Endothelial cell of umbilical vein (primary cell): ENCODE measurements at regions not wholly inside any gene's neighbourhood (a gene's known extent, or its start where the extent isn't known, plus 50 kb on each side); places are given as distances from the start of the nearest gene placed in this dataset.

Source experiments
- BruUV-seq: library from RNA; stranded (reverse); fragments of 400-500 nt; replicated peaks from 2 replicates; lab custom pipeline; 2021; lab: Mats Ljungman, UMichigan
- CTCF ChIA-PET: fragments of 300-600, 350-600 bp; sonication (Branson Sonifier 250); formaldehyde crosslinking; loops from one replicate; lab custom pipeline; 2021; ENCODE audit warnings: antibody characterized with exemption, inconsistent platforms; lab: Charles Lee
- POLR2A ChIA-PET: fragments of 300-600, 350-600 bp; sonication (Branson Sonifier 250); formaldehyde crosslinking; loops from one replicate; lab custom pipeline; 2021; ENCODE audit warnings: antibody characterized with exemption, inconsistent platforms; lab: Charles Lee
- DNase-seq: peaks from one replicate; pipeline ENCODE4 v3.0.0-alpha.2; 2011; ENCODE audit warnings: low read depth, low spot score
- FAIRE-seq: peaks from 2 replicates; lab custom pipeline; 2011; peaks lifted over from hg19 to GRCh38; lab: Jason Lieb, UNC
- H2AFZ ChIP-seq: 2 replicates; pipeline ENCODE4 v1.6.0; 2012; ENCODE audit warnings: low read depth, low read length, control low read depth, inconsistent platforms
- H3K27ac ChIP-seq: 2 replicates; pipeline ENCODE4 v1.5.1; 2011; ENCODE audit warnings: low read depth, mild to moderate bottlenecking, control low read depth, low read length, moderate library complexity; ENCODE audit not compliant: insufficient read depth
- H3K27me3 ChIP-seq, 2 experiments: 2 replicates each; pipeline versions ENCODE4 v1.6.0 to v1.6.1; 2011; ENCODE audit warnings: low read length in 2 of 2, mixed read lengths in 1 of 2; ENCODE audit not compliant: control insufficient read depth in 2 of 2, insufficient read depth in 2 of 2
- H3K36me3 ChIP-seq, 2 experiments: 2 replicates in 1 of 2; 3 replicates in 1 of 2; pipeline ENCODE4 v1.5.1; 2011; ENCODE audit warnings: low read length in 2 of 2, mild to moderate bottlenecking in 1 of 2, moderate library complexity in 1 of 2; ENCODE audit not compliant: control insufficient read depth in 2 of 2, insufficient read depth in 2 of 2; ENCODE audit errors: extremely low read depth in 1 of 2
- H3K4me1 ChIP-seq: 3 replicates; pipeline ENCODE4 v1.5.1; 2011; ENCODE audit warnings: mild to moderate bottlenecking, low read length; ENCODE audit not compliant: control insufficient read depth, insufficient read depth; ENCODE audit errors: extremely low read depth
- H3K4me2 ChIP-seq: 2 replicates; pipeline ENCODE4 v1.6.1; 2011; ENCODE audit warnings: low read length, control low read depth, mixed read lengths; ENCODE audit not compliant: insufficient read depth
- H3K4me3 ChIP-seq, 3 experiments: fragments of 200-600 bp in 1 of 3; sonication (generic), shearing (Covaris generic) in 1 of 3; replicated peaks in 1 of 3; 2 replicates each; pipeline ENCODE4 v1.5.1; 2011 to 2016; ENCODE audit warnings: control low read depth in 3 of 3, low read length in 3 of 3, mild to moderate bottlenecking in 2 of 3, inconsistent platforms in 1 of 3, low read depth in 1 of 3, moderate library complexity in 1 of 3; ENCODE audit not compliant: insufficient read depth in 1 of 3
- H3K79me2 ChIP-seq: 2 replicates; pipeline ENCODE4 v1.6.0; 2012; ENCODE audit warnings: low read length, inconsistent platforms; ENCODE audit not compliant: control insufficient read depth, insufficient read depth
- H3K9ac ChIP-seq: replicated peaks from 2 replicates; pipeline ENCODE3; 2011; ENCODE audit warnings: low read length, control low read depth; ENCODE audit not compliant: insufficient read depth; ENCODE audit errors: extremely low read depth
- H3K9me1 ChIP-seq: replicated peaks from 3 replicates; pipeline ENCODE4 v1.6.0; 2011; ENCODE audit warnings: mild to moderate bottlenecking, low read length; ENCODE audit not compliant: control insufficient read depth, insufficient read depth; ENCODE audit errors: extremely low read depth
- H3K9me3 ChIP-seq: replicated peaks from 2 replicates; pipeline ENCODE4 v1.5.1; 2012; ENCODE audit warnings: low read length, inconsistent platforms; ENCODE audit not compliant: control insufficient read depth, insufficient read depth
- H4K20me1 ChIP-seq: replicated peaks from 2 replicates; pipeline ENCODE3; 2011; ENCODE audit warnings: mild to moderate bottlenecking, low read length; ENCODE audit not compliant: control insufficient read depth, insufficient read depth; ENCODE audit errors: extremely low read depth
- EZH2 ChIP-seq: IDR thresholded peaks from 2 replicates; pipeline ENCODE4 v1.6.1; 2012; ENCODE audit warnings: borderline replicate concordance, low read depth, mild to moderate bottlenecking, moderate library complexity, low read length, inconsistent platforms; ENCODE audit not compliant: severe bottlenecking
- FOS ChIP-seq: IDR thresholded peaks from 2 replicates; pipeline ENCODE4 v1.6.1; 2011; ENCODE audit warnings: mild to moderate bottlenecking, low read length, moderate library complexity, borderline replicate concordance; ENCODE audit not compliant: insufficient read depth
- GATA2 ChIP-seq: IDR thresholded peaks from 2 replicates; pipeline ENCODE4 v1.7.0; 2011; ENCODE audit warnings: low read depth, mild to moderate bottlenecking, moderate library complexity, mixed read lengths, low read length; ENCODE audit not compliant: insufficient read length, insufficient read depth
- JUN ChIP-seq: IDR thresholded peaks from 2 replicates; pipeline ENCODE4 v1.6.1; 2011; ENCODE audit warnings: borderline replicate concordance, low read depth; ENCODE audit not compliant: insufficient read length, insufficient read depth
- MAX ChIP-seq: IDR thresholded peaks from 2 replicates; pipeline ENCODE4 v1.6.1; 2011; ENCODE audit not compliant: insufficient read depth, insufficient read length
- MYC ChIP-seq: IDR thresholded peaks from one replicate; pipeline ENCODE4 v1.6.1; 2011; ENCODE audit warnings: mild to moderate bottlenecking, low read depth, low read length
- POLR2A ChIP-seq: IDR thresholded peaks from 2 replicates; pipeline ENCODE4 v1.6.1; 2012; ENCODE audit warnings: low read depth, mild to moderate bottlenecking, control low read depth, low read length
- POLR2AphosphoS5 ChIP-seq: IDR thresholded peaks from 2 replicates; pipeline ENCODE4 v1.6.1; 2012; ENCODE audit warnings: low read depth, mild to moderate bottlenecking, control low read depth, low read length, moderate library complexity; ENCODE audit not compliant: insufficient read depth
- dilution Hi-C: fragments of 300-500 bp; cut with MboI; formaldehyde crosslinking; loops from one replicate; pipeline ENCODE4 v1.15.0; 2019; ENCODE audit warnings: low sequenced_read_pairs; ENCODE audit not compliant: extremely low pct_ligation_motif_present
- intact Hi-C: fragments of 100-400 bp; cut with micrococcal nuclease; formaldehyde crosslinking; loops from one replicate; pipeline ENCODE4 v1.10.0; 2022
- TF ChIP-seq, protein P1 (sequence below), 2 donors: IDR thresholded peaks; 1 replicate in 1 of 2; 2 replicates in 1 of 2; pipeline ENCODE4 v1.5.1; 2011; ENCODE audit warnings: low read length in 2 of 2, mild to moderate bottlenecking in 2 of 2, moderate library complexity in 2 of 2, control low read depth in 1 of 2, inconsistent platforms in 1 of 2, low read depth in 1 of 2; ENCODE audit not compliant: insufficient read depth in 1 of 2; ENCODE audit errors: extremely low read depth in 1 of 2

GRCh38 chr18:67092141-67092540 is 424.4 kb downstream of the DSEL start:
- H3K36me3 ChIP-seq, result no peaks in the 10 kb centered on the region
- no TSS peak for BruUV-seq
- FAIRE-seq, result no peak
- DNase-seq, result no peak
- no peak overlapping the region for H3K4me2 ChIP-seq
- no peaks in the 10 kb centered on the region for H3K4me1 ChIP-seq
- no peaks in the 10 kb centered on the region for H4K20me1 ChIP-seq
- TF ChIP-seq FOS, result no peak
- no peak for TF ChIP-seq MYC
- no peak for TF ChIP-seq POLR2A
- TF ChIP-seq MAX, result no peak
- TF ChIP-seq EZH2, result no peak
- no peak for TF ChIP-seq GATA2
- TF ChIP-seq, protein P1, sequence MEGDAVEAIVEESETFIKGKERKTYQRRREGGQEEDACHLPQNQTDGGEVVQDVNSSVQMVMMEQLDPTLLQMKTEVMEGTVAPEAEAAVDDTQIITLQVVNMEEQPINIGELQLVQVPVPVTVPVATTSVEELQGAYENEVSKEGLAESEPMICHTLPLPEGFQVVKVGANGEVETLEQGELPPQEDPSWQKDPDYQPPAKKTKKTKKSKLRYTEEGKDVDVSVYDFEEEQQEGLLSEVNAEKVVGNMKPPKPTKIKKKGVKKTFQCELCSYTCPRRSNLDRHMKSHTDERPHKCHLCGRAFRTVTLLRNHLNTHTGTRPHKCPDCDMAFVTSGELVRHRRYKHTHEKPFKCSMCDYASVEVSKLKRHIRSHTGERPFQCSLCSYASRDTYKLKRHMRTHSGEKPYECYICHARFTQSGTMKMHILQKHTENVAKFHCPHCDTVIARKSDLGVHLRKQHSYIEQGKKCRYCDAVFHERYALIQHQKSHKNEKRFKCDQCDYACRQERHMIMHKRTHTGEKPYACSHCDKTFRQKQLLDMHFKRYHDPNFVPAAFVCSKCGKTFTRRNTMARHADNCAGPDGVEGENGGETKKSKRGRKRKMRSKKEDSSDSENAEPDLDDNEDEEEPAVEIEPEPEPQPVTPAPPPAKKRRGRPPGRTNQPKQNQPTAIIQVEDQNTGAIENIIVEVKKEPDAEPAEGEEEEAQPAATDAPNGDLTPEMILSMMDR (IDR thresholded peaks at IDR 0.05; ENCODE audit: extremely low read depth in 1 of 2, insufficient read depth in 1 of 2, low read depth in 1 of 2, low read length in 2 of 2), result no peak
- no peak for TF ChIP-seq POLR2AphosphoS5
- no peak for TF ChIP-seq JUN
- no peak overlapping the region for H3K9ac ChIP-seq
- no peak overlapping the region for H3K4me3 ChIP-seq
- ChIA-PET POLR2A (no interaction called here), CTCF (interaction anchor here (0.8 to 1.0 kb wide), 2 partner anchors 11 to 13 kb away, joined by 3 to 4 read pairs; no protein-coding TSS in a partner anchor)
- H3K79me2 ChIP-seq, result no peaks in the 10 kb centered on the region
- intact Hi-C loops (no loop called here), dilution Hi-C loops (no loop called here)
- H3K27ac ChIP-seq, result no peak overlapping the region
- no peak overlapping the region for H2AFZ ChIP-seq
- H3K27me3 ChIP-seq, result no peaks in the 10 kb centered on the region
- H3K9me1 ChIP-seq, result no peaks in the 10 kb centered on the region
- no peaks in the 10 kb centered on the region for H3K9me3 ChIP-seq
